Effector memory CD8-positive, alpha-beta T cell (primary cell): ENCODE measurements at regions not wholly inside any gene's neighbourhood (a gene's known extent, or its start where the extent isn't known, plus 50 kb on each side); places are given as distances from the start of the nearest gene placed in this dataset.
"Not testable (repeated sequence)": the region's sequence is repeated elsewhere in the genome, so short reads cannot be mapped to it uniquely, and the experiment has no call there.

Source experiments
- ATAC-seq: fragments of 150-1000 bp; cut with Tn5 transposase; replicated peaks from 2 replicates; pipeline ENCODE4 v1.10.0; 2021; ENCODE audit warnings: mild to moderate bottlenecking, moderate library complexity
- DNase-seq, 3 experiments: peaks; one replicate each; pipeline ENCODE4 v3.0.0; 2021
- H3K27ac Mint-ChIP-seq, 2 donors: one replicate each; pipeline ENCODE4 v1.8.0; 2022; ENCODE audit warnings: mild to moderate bottlenecking in 2 of 2, mixed read lengths in 2 of 2, moderate library complexity in 2 of 2
- H3K27me3 Mint-ChIP-seq, 2 donors: one replicate each; pipeline ENCODE4 v1.8.0; 2022; ENCODE audit warnings: mixed read lengths in 2 of 2
- H3K36me3 Mint-ChIP-seq: one replicate; pipeline ENCODE4 v1.8.0; 2022; ENCODE audit warnings: mild to moderate bottlenecking, moderate library complexity, mixed read lengths; ENCODE audit not compliant: insufficient read depth
- H3K4me1 Mint-ChIP-seq, 2 donors: one replicate each; pipeline ENCODE4 v1.8.0; 2022; ENCODE audit warnings: low read depth in 2 of 2, mixed read lengths in 2 of 2
- H3K4me3 Mint-ChIP-seq, 2 donors: one replicate each; pipeline ENCODE4 v1.8.0; 2022; ENCODE audit warnings: mild to moderate bottlenecking in 2 of 2, mixed read lengths in 2 of 2, moderate library complexity in 2 of 2
- H3K9me3 Mint-ChIP-seq, 2 donors: one replicate each; pipeline ENCODE4 v1.8.0; 2022; ENCODE audit warnings: mixed read lengths in 2 of 2

DNA sequence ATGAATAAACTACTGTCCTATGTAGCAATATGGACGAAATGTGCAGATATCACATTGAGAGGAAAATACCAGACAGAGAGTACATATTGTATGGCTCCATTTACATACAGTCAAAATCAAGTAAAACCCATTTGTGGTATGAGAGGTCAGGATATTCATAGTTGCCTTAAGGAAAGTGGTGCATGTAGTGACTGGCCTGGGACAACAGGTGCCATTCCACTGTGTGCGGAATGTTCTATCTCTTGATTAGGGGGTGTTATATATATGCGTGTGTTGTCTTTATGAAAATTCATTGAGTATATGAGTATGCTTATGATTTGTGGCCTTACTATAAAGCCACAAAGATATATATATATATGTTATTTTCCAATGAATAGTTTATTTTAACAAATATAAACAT is 964.0 kb downstream of the SORCS3 start:
- Mint-ChIP-seq H3K4me3 (no peak overlapping the region), H3K4me1 (no peaks in the 10 kb centered on the region), H3K27ac (no peak overlapping the region), H3K36me3 (no peaks in the 10 kb centered on the region), H3K9me3 (peaks cover 7 to 9% of the 10 kb centered on the region in 2 donors), H3K27me3 (no peaks in the 10 kb centered on the region)
- no peak for DNase-seq
- no peak for ATAC-seq

DNA sequence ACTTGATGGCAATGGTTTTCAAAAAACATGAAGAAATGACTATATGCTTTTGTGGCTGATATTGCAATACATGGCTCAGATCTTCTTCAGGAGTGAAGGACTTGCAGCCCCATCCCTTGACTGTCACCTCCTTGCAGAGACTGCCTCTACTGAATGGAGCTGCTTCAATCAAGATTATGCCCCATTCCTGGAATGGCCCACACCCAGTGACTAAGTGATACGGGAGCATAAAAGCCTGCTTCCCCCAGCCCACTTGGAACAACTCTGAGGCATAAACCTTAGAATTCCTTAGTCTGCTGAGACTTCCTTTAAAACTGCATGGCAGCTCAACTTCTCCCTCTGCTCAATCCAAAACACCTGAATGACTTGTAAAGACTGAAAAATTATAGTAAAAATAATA is 957.1 kb downstream of the SORCS3 start:
- Mint-ChIP-seq H3K4me3 (no peak overlapping the region), H3K9me3 (peaks cover 20 to 36% of the 10 kb centered on the region in 2 donors), H3K27me3 (no peaks in the 10 kb centered on the region), H3K4me1 (no peaks in the 10 kb centered on the region), H3K27ac (no peak overlapping the region), H3K36me3 (no peaks in the 10 kb centered on the region)
- ATAC-seq, result no peak
- DNase-seq, result no peak

DNA sequence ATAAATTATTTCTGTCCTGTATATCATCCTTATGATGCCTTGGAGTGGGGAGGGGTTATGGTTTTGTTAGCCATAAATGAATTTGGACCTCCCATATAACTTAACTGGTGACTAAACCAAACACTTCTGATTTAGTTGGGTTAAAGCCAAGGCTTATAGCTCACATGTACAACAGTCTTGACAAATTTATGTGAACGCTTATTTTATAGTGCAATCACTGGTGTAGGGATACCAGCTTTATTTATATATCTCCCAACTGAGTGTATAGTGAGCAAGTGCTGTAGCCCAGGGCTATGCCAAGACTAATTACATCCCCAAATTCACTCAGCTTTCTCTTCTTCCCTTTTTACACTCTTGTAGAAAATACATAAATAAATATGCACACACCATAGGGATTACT is 956.2 kb downstream of the SORCS3 start:
- Mint-ChIP-seq H3K27ac (no peak overlapping the region), H3K4me3 (no peak overlapping the region), H3K9me3 (peaks cover 17 to 29% of the 10 kb centered on the region in 2 donors), H3K4me1 (no peaks in the 10 kb centered on the region), H3K36me3 (no peaks in the 10 kb centered on the region), H3K27me3 (no peaks in the 10 kb centered on the region)
- DNase-seq, result no peak
- ATAC-seq, result no peak

DNA sequence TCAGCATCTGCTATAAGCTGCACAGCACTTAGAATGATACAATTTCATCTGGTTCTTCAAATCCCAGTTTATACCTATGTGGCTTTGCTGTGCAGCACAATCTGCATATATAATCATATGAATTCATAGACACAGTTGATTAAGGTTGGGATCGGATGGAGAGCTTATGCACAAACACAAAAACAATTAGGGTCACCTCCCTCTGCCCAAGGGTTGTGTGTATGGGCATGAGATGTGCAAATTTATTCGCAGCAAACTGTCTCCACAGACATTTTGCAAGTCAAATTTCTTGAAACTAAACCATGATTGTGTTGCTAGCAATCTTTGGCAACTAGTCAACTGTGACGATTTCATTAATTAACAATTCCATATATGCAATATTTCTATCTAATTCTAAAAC is 955.7 kb downstream of the SORCS3 start:
- ATAC-seq (no peak), DNase-seq (no peak)
- no peak overlapping the region for H3K4me3 Mint-ChIP-seq
- H3K4me1 Mint-ChIP-seq, result no peaks in the 10 kb centered on the region
- no peak overlapping the region for H3K27ac Mint-ChIP-seq
- no peaks in the 10 kb centered on the region for H3K36me3 Mint-ChIP-seq
- H3K27me3 Mint-ChIP-seq, result no peaks in the 10 kb centered on the region
- H3K9me3 Mint-ChIP-seq, result peaks cover 17 to 29% of the 10 kb centered on the region in 2 donors

DNA sequence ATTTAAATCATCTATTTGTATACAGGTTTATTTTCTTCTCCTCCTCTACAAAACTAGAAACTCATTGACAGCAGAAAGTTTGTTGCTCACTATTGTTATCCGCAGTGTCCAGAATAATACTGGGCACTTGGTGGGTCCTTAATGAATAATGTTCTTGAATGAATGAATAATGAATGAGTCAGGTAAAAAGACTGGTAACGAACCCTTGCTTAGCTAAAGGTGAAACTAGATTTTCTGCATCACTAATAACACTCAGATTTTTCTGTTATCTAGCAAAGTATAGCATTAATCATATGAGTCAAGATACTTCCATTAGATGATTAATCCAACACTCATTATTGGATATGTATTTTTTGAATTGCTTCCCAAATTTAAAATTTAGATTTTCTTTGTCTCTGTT is 953.2 kb downstream of the SORCS3 start:
- no peak overlapping the region for H3K4me3 Mint-ChIP-seq
- peaks cover 12 to 20% of the 10 kb centered on the region in 2 donors for H3K9me3 Mint-ChIP-seq
- no peak overlapping the region for H3K27ac Mint-ChIP-seq
- no peaks in the 10 kb centered on the region for H3K4me1 Mint-ChIP-seq
- DNase-seq, result no peak
- no peaks in the 10 kb centered on the region for H3K36me3 Mint-ChIP-seq
- no peak for ATAC-seq
- no peaks in the 10 kb centered on the region for H3K27me3 Mint-ChIP-seq

DNA sequence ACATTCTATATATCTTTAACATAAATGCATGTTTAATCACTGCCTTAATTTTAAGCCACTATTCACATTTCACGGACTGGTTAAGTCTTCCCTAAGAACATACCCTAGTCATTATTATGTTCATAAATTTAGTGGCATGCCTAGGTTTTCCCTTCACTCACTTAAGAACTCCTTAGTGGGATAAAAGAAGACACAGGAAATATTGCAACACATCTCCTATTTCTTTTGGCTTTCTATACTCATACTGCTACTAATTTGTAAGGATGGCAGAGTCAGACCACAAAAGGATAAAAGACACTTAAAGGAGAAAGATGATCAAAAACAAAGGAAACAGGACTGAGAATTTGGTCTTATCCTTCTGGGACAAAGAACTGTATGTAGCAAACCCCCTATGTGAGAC is 951.4 kb downstream of the SORCS3 start:
- peaks cover 12 to 18% of the 10 kb centered on the region in 2 donors for H3K9me3 Mint-ChIP-seq
- no peaks in the 10 kb centered on the region for H3K36me3 Mint-ChIP-seq
- no peaks in the 10 kb centered on the region for H3K4me1 Mint-ChIP-seq
- no peak for DNase-seq
- H3K27ac Mint-ChIP-seq, result no peak overlapping the region
- H3K27me3 Mint-ChIP-seq, result no peaks in the 10 kb centered on the region
- no peak for ATAC-seq
- no peak overlapping the region for H3K4me3 Mint-ChIP-seq

DNA sequence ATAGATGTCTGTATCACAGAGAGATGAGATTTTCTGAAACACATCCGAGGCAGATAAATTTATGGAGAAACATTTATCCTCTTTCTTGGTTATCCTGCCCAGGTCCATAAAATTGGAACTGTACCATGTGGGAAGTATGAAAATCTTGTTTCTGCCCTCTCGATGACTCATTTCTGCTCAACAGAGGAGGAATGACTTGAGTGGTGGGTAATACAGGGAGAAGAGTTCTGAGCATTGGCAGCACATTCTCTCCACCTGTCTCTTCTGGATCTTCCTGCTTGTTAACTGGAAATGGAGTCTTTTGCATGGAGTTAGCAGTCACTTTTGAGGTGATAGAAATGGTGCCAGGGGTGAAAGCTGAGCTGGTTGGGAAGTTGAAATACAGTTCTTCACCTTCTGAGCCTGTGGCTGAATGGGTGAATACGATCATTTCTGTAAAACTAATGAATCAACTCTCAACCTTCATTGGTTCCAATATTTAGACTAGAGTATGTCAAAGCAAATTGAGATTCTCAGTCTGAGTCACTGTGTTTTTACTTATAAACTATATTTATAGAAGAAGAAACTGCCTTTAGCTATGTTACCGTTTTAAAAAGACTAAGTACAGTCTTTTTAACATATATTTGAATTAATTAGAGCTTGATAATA is 945.5 kb downstream of the SORCS3 start:
- no peaks in the 10 kb centered on the region for H3K4me1 Mint-ChIP-seq
- no peaks in the 10 kb centered on the region for H3K27me3 Mint-ChIP-seq
- DNase-seq (no peak), ATAC-seq (no peak)
- H3K27ac Mint-ChIP-seq, result no peak overlapping the region
- no peaks in the 10 kb centered on the region for H3K36me3 Mint-ChIP-seq
- no peak overlapping the region for H3K4me3 Mint-ChIP-seq
- H3K9me3 Mint-ChIP-seq, result peaks cover under 1 to 12% of the 10 kb centered on the region in 2 donors

DNA sequence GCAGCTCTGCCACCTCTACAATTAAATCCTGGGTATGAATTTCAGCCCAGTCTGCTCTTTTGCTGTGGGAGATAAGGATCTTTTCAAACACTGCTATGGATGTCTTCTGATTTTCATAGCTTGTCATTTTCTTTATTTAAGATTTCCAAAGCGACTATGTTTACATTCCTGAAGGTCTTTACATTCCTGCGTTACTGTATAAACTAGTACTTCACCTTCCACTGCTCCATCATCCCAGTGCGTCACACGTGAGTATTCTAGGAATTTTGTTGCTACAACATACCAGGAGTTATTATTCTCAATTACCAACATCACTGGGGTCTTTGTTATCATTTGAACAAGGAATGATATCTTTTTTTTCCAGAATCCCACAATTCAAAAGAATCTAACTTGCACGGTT is 944.7 kb downstream of the SORCS3 start:
- H3K36me3 Mint-ChIP-seq, result no peaks in the 10 kb centered on the region
- DNase-seq (no peak), ATAC-seq (no peak)
- peaks cover 7 to 14% of the 10 kb centered on the region in 2 donors for H3K9me3 Mint-ChIP-seq
- no peak overlapping the region for H3K4me3 Mint-ChIP-seq
- H3K4me1 Mint-ChIP-seq, result no peaks in the 10 kb centered on the region
- no peak overlapping the region for H3K27ac Mint-ChIP-seq
- no peaks in the 10 kb centered on the region for H3K27me3 Mint-ChIP-seq

DNA sequence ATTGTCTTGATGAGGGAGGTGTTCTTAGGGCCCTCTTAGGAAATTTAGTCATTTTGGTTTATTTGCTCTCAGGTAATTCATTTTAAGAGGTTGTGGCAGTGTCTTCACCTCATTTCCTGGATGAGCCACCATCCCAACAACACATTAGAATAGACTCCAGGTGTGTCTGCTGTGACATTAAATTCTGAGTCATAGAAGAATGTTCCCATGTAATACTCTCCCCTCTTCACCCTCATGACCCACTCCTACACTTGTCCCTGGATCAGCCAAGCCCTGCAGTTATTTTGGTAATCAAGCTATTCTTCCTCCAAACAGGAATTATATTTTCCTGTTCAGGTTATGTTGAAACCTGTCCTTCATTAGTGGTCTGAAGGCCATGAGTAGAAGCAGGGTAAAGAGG is 944.1 kb downstream of the SORCS3 start:
- ATAC-seq, result no peak
- no peaks in the 10 kb centered on the region for H3K27me3 Mint-ChIP-seq
- H3K27ac Mint-ChIP-seq, result no peak overlapping the region
- no peak overlapping the region for H3K4me3 Mint-ChIP-seq
- H3K9me3 Mint-ChIP-seq, result peaks cover 7 to 16% of the 10 kb centered on the region in 2 donors
- DNase-seq, result no peak
- no peaks in the 10 kb centered on the region for H3K36me3 Mint-ChIP-seq
- H3K4me1 Mint-ChIP-seq, result no peaks in the 10 kb centered on the region

DNA sequence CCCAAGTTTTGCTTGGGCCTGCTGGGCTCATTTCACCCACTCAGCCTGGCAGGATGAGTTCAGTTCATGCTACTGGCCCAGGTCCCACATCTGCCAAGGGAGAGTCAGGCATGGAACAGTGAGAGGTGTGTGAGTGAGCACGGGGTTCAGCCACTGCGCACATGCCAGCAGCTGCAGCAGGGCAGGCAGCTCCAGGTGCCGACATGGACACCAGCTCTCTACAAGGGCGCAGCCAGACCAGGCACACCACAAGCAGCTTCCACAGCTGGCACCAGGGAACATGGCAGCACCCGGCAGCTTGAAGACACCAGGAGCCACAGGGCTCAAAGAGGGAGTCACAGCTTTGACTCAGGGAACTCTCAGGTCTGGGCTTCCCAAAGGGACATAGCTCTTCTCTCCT is 938.0 kb downstream of the SORCS3 start:
- no peaks in the 10 kb centered on the region for H3K27me3 Mint-ChIP-seq
- no peaks in the 10 kb centered on the region for H3K36me3 Mint-ChIP-seq
- DNase-seq, result no peak
- no peak for ATAC-seq
- no peaks in the 10 kb centered on the region for H3K4me1 Mint-ChIP-seq
- no peak overlapping the region for H3K27ac Mint-ChIP-seq
- H3K4me3 Mint-ChIP-seq, result no peak overlapping the region
- peaks cover 20 to 22% of the 10 kb centered on the region in 2 donors for H3K9me3 Mint-ChIP-seq

DNA sequence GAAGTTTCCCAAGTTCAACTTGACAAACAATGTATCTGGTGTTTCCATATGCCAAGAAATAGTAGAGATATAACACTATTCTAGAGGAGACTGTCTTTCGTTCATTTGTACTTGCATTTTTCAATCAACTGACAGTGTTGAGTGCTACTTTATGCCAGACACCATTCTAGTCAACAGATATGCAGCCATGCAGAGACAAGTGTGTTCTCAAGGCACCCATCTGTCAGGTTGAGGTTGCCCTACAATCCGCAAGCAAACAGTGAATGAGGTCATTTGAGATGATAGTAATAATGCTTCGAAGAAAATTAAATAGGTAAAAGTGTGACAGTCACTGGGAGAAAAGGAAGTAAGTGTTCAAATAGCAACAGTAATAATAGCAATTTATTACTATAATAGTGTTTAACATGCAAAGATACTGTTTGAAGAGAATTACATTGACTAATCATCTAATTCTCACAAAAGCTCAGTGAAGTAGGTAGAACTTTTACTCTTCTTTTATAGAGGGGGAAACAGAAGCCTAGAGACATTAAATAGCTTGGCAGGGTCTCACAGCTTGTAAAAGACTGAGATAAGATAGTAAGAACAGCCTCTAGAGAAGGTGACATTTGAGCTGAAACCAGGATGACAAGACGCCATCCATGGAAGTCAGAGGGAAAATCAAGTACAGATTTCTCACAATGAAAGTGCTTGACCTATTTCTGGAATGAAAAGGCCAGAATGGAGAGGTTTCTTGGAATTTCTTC is 936.9 kb downstream of the SORCS3 start:
- no peaks in the 10 kb centered on the region for H3K27me3 Mint-ChIP-seq
- ATAC-seq (no peak), DNase-seq (no peak)
- H3K4me3 Mint-ChIP-seq, result no peak overlapping the region
- no peaks in the 10 kb centered on the region for H3K4me1 Mint-ChIP-seq
- no peak overlapping the region for H3K27ac Mint-ChIP-seq
- H3K36me3 Mint-ChIP-seq, result no peaks in the 10 kb centered on the region
- H3K9me3 Mint-ChIP-seq, result peaks cover 21 to 28% of the 10 kb centered on the region in 2 donors

DNA sequence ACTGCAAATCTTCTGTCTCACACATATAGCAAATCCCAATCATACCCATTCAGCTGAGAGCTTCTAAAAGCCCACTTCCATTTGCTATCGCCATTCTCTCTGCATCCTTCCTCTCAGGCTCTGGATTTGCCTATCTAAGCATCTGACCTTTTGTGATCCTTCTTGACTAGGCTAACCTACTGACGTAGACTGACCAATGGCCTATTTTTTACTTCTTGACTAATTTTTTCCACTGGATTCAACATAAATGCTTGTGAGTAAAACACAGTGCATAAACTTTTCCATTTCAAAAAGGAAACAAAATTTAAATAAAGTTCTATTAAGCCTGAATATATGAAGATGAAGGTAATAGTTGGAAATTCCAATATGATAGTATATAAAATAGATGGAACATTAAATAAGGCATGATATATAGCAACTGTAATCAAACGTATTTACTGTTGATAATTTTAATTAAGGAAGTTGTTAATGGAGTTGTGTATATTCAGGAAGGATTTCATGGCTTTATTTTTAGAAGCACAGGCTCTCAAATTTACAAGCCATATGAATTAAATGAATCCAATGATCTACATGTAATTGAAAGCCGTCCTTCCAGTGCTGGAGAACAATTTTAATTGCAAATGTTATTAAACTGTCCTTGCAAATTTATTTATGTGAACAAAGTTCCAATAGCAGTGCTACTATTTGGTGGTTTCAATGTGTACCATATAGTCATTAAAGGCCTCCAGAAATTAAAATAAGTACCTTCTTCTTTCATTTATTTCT is 918.4 kb downstream of the SORCS3 start:
- H3K27ac Mint-ChIP-seq, result no peak overlapping the region

DNA sequence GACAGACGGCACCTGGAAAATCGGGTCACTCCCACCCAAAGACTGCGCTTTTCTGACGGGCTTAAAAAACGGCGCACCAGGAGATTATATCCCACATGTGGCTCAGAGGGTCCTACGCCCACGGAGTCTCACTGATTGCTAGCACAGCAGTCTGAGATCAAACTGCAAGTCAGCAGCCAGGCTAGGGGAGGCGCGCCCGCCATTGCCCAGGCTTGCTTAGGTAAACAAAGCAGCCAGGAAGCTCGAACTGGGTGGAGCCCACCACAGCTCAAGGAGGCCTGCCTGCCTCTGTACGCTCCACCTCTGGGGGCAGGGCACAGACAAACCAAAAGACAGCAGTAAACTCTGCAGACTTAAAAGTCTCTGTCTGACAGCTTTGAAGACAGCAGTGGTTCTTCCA is 909.4 kb downstream of the SORCS3 start:
- not testable (repeated sequence) for H3K4me3 Mint-ChIP-seq, H3K27ac Mint-ChIP-seq, DNase-seq, ATAC-seq, H3K36me3 Mint-ChIP-seq, H3K4me1 Mint-ChIP-seq, H3K27me3 Mint-ChIP-seq
- H3K9me3 Mint-ChIP-seq, result peaks cover 7 to 17% of the 10 kb centered on the region in 2 donors

More for the DNA sequence above, 918.4 kb downstream of the SORCS3 start:
- Mint-ChIP-seq H3K9me3 (peaks cover 6 to 9% of the 10 kb centered on the region in 2 donors), H3K36me3 (no peaks in the 10 kb centered on the region), H3K27me3 (no peaks in the 10 kb centered on the region), H3K4me1 (no peaks in the 10 kb centered on the region), H3K4me3 (no peak overlapping the region)
- ATAC-seq (no peak), DNase-seq (no peak)

DNA sequence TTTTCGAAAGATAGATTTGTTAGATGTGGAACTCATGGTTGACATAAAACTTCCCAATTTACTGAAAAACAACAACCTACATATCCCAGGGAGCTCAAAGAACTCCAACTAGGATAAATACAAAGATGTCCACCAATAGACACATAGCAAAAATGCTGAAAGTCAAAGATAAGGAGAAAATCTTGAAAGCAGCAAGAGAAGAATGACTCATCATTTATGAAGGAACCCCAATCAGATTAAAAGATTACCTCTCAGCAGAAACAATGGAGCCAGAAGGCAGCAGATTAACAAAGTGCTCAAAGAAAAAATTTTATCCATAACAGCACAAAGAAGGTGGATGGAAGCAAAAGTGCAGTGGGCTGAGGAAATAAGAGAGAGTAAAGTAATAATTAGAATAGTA is 908.6 kb downstream of the SORCS3 start:
- no peaks in the 10 kb centered on the region for H3K27me3 Mint-ChIP-seq

More for the DNA sequence above, 908.6 kb downstream of the SORCS3 start:
- ATAC-seq (no peak), DNase-seq (no peak)
- Mint-ChIP-seq H3K36me3 (no peaks in the 10 kb centered on the region), H3K4me3 (no peak overlapping the region), H3K9me3 (peaks cover 11 to 24% of the 10 kb centered on the region in 2 donors), H3K27ac (no peak overlapping the region), H3K4me1 (no peaks in the 10 kb centered on the region)
